GM19035 (cell line): ENCODE measurements at regions not wholly inside any gene's neighbourhood (a gene's known extent, or its start where the extent isn't known, plus 50 kb on each side); places are given as distances from the start of the nearest gene placed in this dataset.

ENCODE experiments used
- ATAC-seq: cut with Tn5 transposase; IDR thresholded peaks from one replicate; pipeline ENCODE4 v1.9.1; 2021; ENCODE audit not compliant: unreplicated experiment

GRCh38 chr12:91928501-91928900, 217.1 kb downstream of the BTG1 start:
- ATAC-seq, result no peak

GRCh38 chr12:91926848-91927247, 218.8 kb downstream of the BTG1 start:
- no peak for ATAC-seq

GRCh38 chr12:91924827-91925226, 220.8 kb downstream of the BTG1 start:
- no peak for ATAC-seq

GRCh38 chr12:91923864-91924263, 221.8 kb downstream of the BTG1 start:
- no peak for ATAC-seq

- ATAC-seq, result no peak
Measured at GRCh38 chr12:91922674-91923073, 223.0 kb downstream of the BTG1 start.

DNA sequence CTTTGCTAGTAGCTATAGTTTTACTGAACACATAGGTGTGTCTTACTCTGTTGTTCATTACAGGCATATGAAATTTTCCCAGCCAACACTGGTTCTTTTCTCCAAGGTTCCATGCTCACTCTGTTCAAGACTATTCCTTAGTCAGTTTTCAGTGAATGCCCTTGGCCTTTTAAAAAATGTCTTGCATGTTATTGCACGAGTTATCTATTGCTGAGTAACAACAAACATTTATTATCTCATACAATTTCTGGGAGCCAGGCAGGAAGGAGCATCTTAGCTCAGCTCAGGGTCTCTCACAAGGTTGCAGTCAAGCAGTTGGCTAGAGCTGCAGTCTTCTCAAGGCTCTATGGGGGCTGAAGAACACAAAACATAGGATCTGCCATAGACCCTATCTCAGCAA, 223.5 kb downstream of the BTG1 start:
- ATAC-seq, result no peak

DNA sequence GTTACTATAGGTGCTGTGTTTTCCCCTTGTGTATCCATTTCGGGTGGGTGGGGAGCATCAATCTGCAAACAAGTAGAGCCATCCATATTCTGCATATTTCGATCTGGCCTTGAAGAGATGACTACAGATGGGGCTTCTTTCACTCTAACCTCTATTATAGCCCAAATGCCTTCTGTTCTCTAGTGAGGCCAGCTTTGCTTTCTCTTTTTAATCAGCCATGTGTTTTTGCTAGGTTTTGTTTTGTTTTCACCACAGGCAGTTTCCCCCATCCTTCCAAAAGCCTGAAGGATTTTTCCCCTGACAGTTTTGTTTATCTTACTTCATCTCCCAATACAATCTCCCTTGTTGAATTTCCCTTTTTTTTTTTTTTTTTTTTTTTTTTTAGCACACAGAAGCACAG, 224.1 kb downstream of the BTG1 start:
- ATAC-seq, result no peak

- ATAC-seq, result no peak
Measured at GRCh38 chr12:91920741-91921140, 224.9 kb downstream of the BTG1 start.

GRCh38 chr12:91920276-91920675, 225.4 kb downstream of the BTG1 start:
- ATAC-seq, result no peak

DNA sequence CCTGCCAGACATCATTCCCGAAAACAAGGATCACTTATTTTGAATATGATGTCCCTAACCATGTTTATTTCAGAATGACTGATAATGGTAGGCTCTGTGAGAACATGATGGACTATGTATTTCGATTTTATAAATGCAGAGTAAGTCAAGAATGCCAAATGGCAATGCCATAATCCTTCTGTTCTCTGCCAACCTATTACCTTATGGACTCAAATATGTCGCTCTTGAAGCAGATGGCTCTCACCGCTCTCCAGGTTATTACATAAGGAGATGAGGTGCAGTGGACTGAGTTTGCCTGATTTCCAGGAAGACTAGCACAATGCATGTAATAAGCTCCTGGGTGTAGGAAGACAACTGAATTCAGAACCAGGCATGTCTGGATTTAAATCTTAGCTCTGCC, 227.2 kb downstream of the BTG1 start:
- ATAC-seq, result no peak

DNA sequence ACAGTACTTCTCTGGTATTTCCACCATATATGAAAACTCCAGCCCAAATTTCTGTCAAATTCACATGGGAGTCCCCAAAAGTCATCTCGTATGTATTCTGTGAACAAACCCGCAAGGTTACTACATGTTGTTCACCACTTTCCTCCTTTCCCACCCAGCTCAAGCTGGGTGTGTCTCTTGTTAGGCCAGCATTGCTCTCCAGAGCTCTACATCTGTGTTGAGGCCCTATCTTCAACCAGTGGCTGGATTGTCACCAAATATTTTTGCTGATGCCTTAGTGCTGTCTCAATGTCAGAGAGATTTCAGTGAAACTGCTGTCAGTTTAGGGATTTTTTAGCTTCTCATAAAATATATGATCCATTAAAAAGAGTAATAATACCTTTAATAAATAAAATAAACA, 230.9 kb downstream of the BTG1 start:
- ATAC-seq, result no peak

DNA sequence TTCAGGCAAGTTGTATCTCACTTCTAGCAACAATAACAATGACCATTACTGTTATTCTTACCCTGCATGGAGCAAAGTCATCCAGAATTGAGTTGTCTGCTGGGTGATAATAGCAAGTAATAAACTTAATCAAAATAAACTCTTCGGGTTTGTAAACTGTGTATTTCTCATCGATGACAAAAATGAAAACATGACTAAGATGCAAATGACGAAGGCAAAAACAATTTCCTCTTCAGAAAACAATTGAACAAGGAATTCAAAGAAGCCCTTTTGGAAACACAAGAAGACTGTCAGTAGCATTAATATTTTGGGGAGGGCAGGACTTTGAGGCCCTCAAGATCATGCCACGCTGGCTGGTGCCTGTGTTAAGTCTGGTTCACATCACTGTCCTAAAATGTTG, 232.0 kb downstream of the BTG1 start:
- ATAC-seq, result no peak

GRCh38 chr12:91913124-91913523, 232.5 kb downstream of the BTG1 start:
- ATAC-seq, result no peak

GRCh38 chr12:91912178-91912577, 233.5 kb downstream of the BTG1 start:
- ATAC-seq, result no peak

DNA sequence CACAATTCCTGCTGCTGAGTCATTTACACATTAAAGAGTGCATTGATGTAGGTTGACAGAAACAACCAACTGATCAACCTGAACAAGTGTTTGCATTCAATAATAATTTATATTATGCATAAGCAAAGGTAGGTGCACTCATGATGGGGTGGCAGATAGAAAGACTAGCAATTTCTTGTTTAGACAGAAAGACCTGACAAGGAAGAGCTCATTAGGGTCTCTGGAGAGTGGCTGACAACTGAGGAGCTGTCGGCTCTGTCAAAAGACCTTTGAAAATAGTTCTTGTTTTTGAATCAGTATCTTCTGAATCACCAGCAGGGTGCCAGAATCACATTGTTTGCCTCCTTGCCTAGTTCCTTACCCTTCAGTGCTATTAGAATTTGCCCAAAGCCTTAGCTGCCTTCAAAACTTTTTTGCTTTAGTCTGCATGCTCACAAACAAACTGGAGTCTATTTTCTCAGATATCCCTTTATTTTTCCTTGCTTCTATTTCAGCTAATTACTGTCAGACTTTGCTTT, 234.7 kb downstream of the BTG1 start:
- ATAC-seq, result no peak

DNA sequence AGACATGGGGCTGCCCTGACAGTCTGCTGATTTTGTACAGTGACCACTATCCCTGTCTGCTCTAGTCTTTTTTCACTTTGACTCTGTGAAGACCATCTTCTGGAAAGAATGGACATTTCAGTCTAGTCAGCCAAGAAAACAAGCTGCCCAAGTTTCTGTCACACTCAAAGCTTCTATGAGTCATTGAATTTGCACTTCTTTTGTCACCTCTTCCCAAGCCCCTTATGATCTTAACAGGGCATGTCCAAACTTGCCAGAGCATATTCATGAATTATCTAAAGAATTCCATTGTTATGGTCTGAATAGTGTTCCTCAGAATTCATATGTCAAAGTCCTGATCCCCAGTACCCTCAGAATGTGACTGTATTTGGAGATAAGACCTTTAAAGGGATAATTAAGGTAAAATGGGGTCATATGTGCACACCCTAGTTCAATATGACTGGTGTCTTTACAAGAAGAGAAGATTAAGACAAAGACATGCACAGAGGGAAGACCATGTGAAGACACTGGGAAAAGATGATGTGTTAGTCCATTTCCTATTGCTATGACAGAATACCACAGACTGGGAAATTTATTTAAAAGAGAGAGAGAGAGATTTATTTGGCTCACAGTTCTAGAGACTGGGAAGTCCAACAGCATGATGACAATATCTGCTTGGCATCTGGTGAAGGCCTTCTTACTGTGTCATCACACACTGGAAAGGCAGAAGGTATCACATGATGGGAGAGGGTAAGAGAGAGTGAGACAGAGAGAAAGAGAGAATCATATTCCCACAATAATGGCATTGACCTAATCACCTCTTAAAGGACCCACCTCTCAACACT, 242.6 kb downstream of the BTG1 start:
- ATAC-seq, result no peak

GRCh38 chr12:91901381-91902074, 244.1 kb downstream of the BTG1 start:
- ATAC-seq, result no peak

DNA sequence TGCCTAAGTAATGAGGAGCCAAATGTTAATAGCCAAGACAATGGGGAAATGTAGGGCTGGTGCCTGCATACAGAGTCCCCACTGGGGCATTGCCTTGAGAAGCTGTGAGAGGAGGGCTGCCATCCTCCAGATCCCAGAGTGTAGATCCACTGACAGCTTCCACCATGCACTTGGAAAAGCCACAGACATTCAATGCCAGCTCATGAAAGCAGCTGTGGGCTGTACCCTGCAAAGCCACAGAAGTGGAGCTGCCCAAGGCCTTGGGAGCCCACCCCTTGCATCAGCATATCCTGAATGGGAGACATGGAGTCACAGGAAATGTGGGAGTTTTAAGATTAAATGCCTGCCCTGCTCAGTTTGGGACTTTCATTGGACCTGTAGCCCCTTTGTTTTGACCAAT, 244.7 kb downstream of the BTG1 start:
- no peak for ATAC-seq

DNA sequence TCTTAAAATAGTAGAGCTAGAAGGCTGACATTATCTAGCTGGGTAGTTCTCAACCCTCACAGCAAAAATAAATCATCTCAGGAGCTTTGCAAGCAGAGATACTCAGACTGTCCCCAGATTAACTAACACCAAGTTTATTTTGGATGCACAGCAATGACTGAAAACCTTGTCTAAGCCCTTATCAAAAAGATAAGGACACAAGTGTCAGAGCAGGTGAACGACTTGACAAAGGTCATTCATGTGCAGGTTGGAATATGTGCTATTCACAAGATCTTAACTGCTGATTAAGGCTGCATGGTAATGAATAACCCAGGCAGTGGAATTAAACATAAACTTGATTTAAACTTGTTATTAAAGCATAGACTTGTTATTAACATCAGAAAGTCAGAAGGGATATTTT, 246.6 kb downstream of the BTG1 start:
- no peak for ATAC-seq

DNA sequence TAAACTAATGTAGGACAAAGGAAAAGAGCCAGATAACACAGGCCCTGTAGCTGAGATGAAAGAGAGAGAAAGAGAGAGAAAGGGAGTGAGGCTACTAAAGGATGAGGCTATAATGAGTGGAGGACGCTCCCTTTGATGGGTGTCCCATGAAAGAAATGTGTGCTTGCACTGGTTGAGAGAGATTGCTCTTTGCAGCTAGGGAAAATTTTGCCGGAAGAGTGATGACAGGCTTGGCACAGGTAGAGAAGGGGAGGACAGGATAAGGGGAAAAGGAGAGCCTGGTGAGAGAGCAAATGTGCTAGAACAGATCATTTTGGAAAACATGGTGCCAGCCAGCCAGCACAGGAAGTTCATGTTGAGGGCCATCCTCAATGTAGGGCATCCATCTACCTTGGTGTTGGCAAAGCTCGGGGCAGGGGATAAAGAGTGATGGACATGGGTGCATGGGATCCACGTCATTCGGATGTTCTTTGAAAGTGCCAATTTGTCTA, 248.6 kb downstream of the BTG1 start:
- no peak for ATAC-seq

DNA sequence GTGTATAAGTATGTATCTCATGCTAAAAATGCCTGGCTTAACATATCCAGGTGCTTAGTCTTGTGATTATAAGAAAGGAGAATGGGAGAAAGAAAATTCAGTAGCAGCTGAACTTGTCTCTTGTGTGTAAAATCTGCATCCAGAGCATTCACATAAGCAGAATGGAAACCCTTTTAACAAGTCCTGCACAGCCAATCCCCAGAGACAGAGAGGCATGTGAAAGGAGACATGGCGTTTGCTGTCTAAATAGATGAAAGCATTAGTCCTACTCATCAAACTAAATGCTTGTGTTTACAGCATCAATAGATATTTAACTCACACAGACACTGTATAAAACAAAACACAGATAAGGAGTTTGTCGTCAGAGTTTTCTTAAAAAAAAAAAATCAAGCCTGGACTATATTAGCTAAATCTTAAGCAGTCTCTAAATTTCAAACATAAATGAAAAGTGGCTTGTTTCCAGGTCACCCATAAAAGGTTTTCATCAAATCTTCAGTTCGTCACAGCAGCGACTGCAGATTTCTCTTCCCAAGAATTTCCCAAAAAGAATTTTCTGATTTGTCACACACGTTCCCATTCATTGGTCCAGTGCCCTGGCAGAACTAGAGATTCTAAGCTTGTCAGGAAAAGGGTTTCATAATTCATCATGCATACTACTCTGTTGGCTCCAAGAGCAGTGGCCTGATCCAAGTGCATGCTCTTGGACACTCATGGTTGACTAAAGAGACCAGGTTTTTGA, 249.2 kb downstream of the BTG1 start:
- no peak for ATAC-seq

GRCh38 chr12:91894911-91895310, 250.7 kb downstream of the BTG1 start:
- ATAC-seq, result no peak
